ENCODE measurements at regions not wholly inside any gene's neighbourhood (a gene's known extent, or its start where the extent isn't known, plus 50 kb on each side); places are given as distances from the start of the nearest gene placed in this dataset.

GRCh38 chr2:196445991-196446390, 193.5 kb upstream of the CCDC150 start:
- no peak for DNase-seq

- DNase-seq: no peak
Observed at GRCh38 chr2:196448407-196449079, 191.0 kb upstream of the CCDC150 start.

- DNase-seq: no peak
Observed at GRCh38 chr2:196449083-196449482, 190.4 kb upstream of the CCDC150 start.

- DNase-seq: no peak
Observed at GRCh38 chr2:196452758-196453157, 186.8 kb upstream of the CCDC150 start.

GRCh38 chr2:196453613-196454047, 185.9 kb upstream of the CCDC150 start:
- DNase-seq: peak; percentile 27 to 46

GRCh38 chr2:196454492-196454891, 185.0 kb upstream of the CCDC150 start:
- DNase-seq: no peak

- DNase-seq: no peak
Observed at GRCh38 chr2:196459539-196459938, 180.0 kb upstream of the CCDC150 start.

- no peak for DNase-seq
Observed at GRCh38 chr2:196463706-196464105, 175.8 kb upstream of the CCDC150 start.

- no peak for DNase-seq
Observed at GRCh38 chr2:196464311-196464710, 175.2 kb upstream of the CCDC150 start.

- DNase-seq: no peak
Observed at GRCh38 chr2:196466581-196466980, 172.9 kb upstream of the CCDC150 start.

GRCh38 chr2:196468394-196468793, 171.1 kb upstream of the CCDC150 start:
- DNase-seq: no peak

GRCh38 chr2:196473617-196474016, 165.9 kb upstream of the CCDC150 start:
- no peak for DNase-seq

GRCh38 chr2:196475611-196476010, 163.9 kb upstream of the CCDC150 start:
- DNase-seq: no peak

GRCh38 chr2:196478588-196478987, 160.9 kb upstream of the CCDC150 start:
- DNase-seq: no peak

- DNase-seq: no peak
Observed at GRCh38 chr2:196479350-196479749, 160.2 kb upstream of the CCDC150 start.

GRCh38 chr2:196480653-196481323, 158.7 kb upstream of the CCDC150 start:
- DNase-seq: no peak

- no peak for DNase-seq
Observed at GRCh38 chr2:196481324-196481697, 158.2 kb upstream of the CCDC150 start.

- DNase-seq: no peak
Observed at GRCh38 chr2:196482119-196483065, 157.1 kb upstream of the CCDC150 start.

GRCh38 chr2:196486146-196486545, 153.4 kb upstream of the CCDC150 start:
- no peak for DNase-seq

GRCh38 chr2:196487417-196487816, 152.1 kb upstream of the CCDC150 start:
- DNase-seq: no peak

- DNase-seq: no peak
Observed at GRCh38 chr2:196489371-196489770, 150.1 kb upstream of the CCDC150 start.

GRCh38 chr2:196492946-196493345, 146.6 kb upstream of the CCDC150 start:
- DNase-seq: no peak

GRCh38 chr2:196498962-196499361, 140.6 kb upstream of the CCDC150 start:
- no peak for DNase-seq

- DNase-seq: no peak
Observed at GRCh38 chr2:196499686-196500085, 139.8 kb upstream of the CCDC150 start.
